NCI-H1105 treated with DMSO at 0.1 percent for 48 hours (cell line): ENCODE measurements at regions not wholly inside any gene's neighbourhood (a gene's known extent, or its start where the extent isn't known, plus 50 kb on each side); places are given as distances from the start of the nearest gene placed in this dataset.
"Not testable (repeated sequence)": the region's sequence is repeated elsewhere in the genome, so short reads cannot be mapped to it uniquely, and the experiment has no call there.

ENCODE experiments used
- DNase-seq: peaks from one replicate; lab custom pipeline; 2025; lab: John Stamatoyannopoulos, UW

DNA sequence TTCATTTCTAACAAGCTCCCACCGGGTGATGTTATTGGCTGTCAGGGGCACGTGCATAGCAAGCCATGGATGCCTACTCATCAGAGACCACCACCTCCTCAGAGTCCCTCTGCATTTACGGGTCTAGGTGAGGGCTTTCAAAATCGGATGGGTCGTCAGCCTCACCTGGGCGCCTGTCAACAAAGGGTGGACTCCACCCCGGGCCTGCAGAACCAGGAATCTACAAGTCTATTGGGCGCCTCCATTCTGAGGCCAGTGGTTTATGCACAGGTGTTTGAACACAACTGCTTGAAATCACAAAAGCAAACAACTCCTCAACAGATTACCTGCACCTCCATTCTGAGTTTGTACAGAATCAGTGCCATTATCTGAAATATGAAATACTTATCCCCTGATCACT, 318.9 kb downstream of the PTTG2 start:
- no peak for DNase-seq

- DNase-seq: no peak
Measured at GRCh38 chr4:38279650-38280322, 319.6 kb downstream of the PTTG2 start.

DNA sequence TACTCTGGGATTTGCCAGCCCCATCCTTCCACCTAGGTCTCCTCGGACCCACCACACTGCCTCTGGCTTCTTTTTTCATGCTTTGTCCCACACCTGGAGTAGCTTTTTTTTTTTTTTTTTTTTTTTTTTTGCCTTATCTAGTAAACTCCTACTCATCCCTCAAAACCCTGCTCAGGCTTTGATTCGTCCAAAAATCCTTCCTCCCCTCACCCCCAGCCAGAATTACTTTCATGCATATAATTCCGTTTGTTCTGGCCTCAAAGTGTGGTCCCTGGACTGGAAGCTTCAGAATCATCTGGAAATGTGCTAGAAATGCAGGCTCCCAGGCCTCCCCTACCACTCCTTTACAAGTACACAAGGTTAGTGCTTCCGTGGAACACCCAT, 320.1 kb downstream of the PTTG2 start:
- DNase-seq: no peak

- no peak for DNase-seq
Measured at GRCh38 chr4:38281371-38282071, 321.3 kb downstream of the PTTG2 start.

- DNase-seq: no peak
Measured at GRCh38 chr4:38283724-38284123, 323.5 kb downstream of the PTTG2 start.

DNA sequence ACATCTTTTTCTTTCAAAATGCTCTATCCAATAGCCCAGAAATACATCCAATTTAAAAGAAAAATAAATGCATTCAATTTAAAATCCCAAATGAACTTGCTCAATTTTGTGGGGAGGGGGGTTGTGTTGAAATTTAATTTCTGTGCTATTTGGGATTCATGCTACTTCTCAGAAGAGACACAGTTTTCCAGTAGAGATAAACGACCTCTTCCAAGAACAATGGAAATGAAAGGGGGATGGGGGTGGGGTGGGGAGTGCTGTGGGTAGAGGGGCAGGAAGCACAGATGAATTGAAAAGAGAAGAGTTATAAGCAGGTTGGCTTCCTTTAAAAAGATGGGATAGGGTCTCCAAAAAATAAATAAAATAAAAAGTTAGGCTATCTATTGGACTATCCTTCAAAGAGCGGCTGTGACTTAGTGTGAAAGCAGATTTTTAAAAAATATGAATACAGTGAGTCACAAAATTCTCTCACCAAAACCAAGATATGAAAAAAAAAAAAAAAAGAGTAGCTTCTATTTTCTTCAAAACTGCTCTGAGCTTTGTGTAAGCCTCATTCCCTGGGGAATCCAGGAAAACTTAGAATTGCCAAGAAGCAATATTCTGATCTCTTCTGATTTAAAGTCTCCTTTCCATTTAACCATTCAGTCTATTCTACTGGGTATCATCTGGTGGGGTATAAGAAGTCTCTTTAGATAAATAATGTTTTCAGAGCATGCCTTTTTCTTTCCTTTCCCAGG, 324.3 kb downstream of the PTTG2 start:
- DNase-seq: no peak

GRCh38 chr4:38287101-38287851, 327.1 kb downstream of the PTTG2 start:
- no peak for DNase-seq

DNA sequence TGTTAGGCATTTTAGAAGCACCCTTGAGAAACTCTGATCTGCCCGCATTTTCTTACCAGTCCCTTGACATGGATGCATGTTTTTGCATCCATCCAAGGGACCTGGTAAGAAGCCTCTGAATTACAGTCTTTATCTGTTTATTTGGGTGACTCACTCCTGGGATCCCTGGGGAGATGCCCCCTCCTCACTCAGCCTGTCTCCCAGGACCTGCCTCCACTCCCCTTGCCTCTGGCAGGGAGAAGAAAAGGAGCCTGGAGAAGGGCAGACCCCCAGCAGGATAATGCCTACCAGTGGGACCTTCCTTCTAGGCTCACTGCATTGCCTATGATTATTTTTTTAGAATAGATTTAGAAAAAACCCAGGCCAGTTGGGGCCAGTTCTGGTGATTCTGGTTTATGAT, 329.4 kb downstream of the PTTG2 start:
- DNase-seq: no peak

GRCh38 chr4:38290366-38290765, 330.2 kb downstream of the PTTG2 start:
- no peak for DNase-seq

GRCh38 chr4:38290914-38291313, 330.7 kb downstream of the PTTG2 start:
- DNase-seq: no peak

DNA sequence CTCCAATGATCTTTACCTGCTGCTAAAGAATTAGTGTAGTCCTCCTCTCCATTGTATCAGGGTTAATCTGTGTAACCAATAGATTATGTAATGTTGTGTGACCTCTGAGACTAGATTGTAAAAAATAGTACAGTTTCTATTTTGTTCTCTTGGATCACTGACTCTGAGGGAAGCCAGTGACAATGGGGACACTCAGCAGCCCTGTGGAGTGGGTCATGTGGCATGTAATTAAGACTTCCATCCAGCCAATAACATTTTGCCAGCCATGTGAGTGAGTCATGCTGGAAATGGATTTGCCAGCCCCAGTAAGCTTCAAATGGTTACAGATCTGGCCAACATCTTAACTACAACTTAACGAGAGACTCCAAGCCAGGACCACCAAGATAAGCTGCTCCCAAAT, 332.3 kb downstream of the PTTG2 start:
- DNase-seq: no peak

- DNase-seq: no peak
Measured at GRCh38 chr4:38294238-38294637, 334.0 kb downstream of the PTTG2 start.

- no peak for DNase-seq
Measured at GRCh38 chr4:38297061-38297460, 336.9 kb downstream of the PTTG2 start.

- DNase-seq: no peak
Measured at GRCh38 chr4:38298868-38299713, 338.9 kb downstream of the PTTG2 start.

DNA sequence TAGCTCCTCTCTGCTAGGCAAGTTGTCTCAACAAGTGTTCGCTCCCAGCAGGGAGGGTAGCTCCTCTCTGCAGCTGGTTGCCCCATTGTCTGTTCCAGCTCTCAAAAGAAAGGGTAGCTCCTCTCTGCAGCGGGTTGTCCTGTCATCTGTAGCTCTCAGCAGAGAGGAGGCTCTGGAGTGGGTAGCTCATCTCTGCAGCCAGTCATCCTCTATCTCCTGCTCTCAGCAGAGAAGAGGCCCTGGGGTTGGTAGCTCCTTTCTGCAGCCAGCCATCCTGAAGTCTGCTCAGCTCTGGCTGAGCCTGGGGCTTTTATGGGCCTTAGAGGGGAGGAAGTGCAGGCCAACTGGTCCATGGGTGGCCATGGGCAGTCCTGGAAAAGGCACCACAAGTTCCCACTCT, 342.7 kb downstream of the PTTG2 start:
- DNase-seq: no peak

DNA sequence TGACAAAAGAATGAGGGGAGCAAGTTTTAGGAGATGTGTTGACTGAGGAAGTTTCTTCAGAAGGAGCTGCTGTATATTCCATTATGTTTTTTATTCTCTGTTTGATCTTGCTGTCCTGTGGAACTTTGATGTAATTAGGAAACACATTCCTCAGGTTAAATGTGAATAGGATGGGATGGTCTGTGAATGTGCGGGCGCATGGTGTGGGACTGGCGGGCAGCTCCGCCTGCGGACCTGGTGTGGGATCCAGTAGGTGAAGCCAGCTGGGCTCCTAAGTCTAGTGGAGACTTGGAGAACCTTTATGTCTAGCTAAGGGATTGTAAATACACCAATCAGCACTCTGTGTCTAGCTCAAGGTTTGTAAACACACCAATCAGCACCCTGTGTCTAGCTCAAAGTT, 344.3 kb downstream of the PTTG2 start:
- DNase-seq: not testable (repeated sequence)

- no peak for DNase-seq
Measured at GRCh38 chr4:38306482-38307071, 346.4 kb downstream of the PTTG2 start.

- DNase-seq: no peak
Measured at GRCh38 chr4:38308728-38309311, 348.6 kb downstream of the PTTG2 start.

DNA sequence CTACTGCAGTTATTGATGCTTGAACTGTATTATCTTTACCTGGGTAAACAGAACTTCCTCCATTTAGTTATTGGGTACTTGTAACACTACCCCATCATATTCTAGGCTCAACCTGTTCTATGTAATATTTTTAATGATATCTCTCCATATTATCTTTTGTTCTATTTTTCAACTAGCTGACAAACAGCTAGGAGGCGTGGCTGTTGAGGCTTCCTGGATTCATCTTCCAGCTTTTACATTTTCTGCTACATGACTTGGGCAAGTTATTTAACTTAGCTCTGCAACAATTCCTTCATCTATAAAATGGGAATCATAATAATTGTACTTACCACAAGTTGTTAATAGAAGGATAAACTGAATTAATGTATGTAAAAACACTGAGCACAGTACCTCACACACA, 349.3 kb downstream of the PTTG2 start:
- DNase-seq: no peak

GRCh38 chr4:38310446-38311043, 350.3 kb downstream of the PTTG2 start:
- DNase-seq: no peak
